Mammary epithelial cell (primary cell): ENCODE measurements at regions not wholly inside any gene's neighbourhood (a gene's known extent, or its start where the extent isn't known, plus 50 kb on each side); places are given as distances from the start of the nearest gene placed in this dataset.

Source experiments
- CTCF ChIP-seq, 2 donors: IDR thresholded peaks in 1 of 2; conservative IDR thresholded peaks in 1 of 2; 2 replicates each; pipeline ENCODE4 v1.5.1; 2011 to 2012; ENCODE audit warnings: inconsistent platforms in 2 of 2, low read length in 2 of 2, mild to moderate bottlenecking in 2 of 2, control low read depth in 1 of 2, low read depth in 1 of 2; ENCODE audit not compliant: insufficient read depth in 1 of 2; ENCODE audit errors: extremely low read depth in 1 of 2
- EZH2 ChIP-seq: IDR thresholded peaks from 2 replicates; pipeline ENCODE4 v1.6.1; 2012; ENCODE audit warnings: low read length, inconsistent platforms, borderline replicate concordance

GRCh38 chr5:166810721-166811120 lies 1480.7 kb upstream of the WWC1 start:
- TF ChIP-seq CTCF (conservative IDR thresholded peaks at IDR 0.05 in 1 of 2, IDR thresholded peaks at IDR 0.05 in 1 of 2; ENCODE audit: extremely low read depth in 1 of 2, insufficient read depth in 1 of 2, low read depth in 1 of 2, low read length in 2 of 2), result no peak
- no peak for TF ChIP-seq EZH2
